HG03280 (cell line): ENCODE measurements at regions not wholly inside any gene's neighbourhood (a gene's known extent, or its start where the extent isn't known, plus 50 kb on each side); places are given as distances from the start of the nearest gene placed in this dataset.
"Not testable (repeated sequence)": the region's sequence is repeated elsewhere in the genome, so short reads cannot be mapped to it uniquely, and the experiment has no call there.

ENCODE experiments used
- ATAC-seq: cut with Tn5 transposase; IDR thresholded peaks from one replicate; pipeline ENCODE4 v1.9.1; 2021; ENCODE audit warnings: mild to moderate bottlenecking, moderate library complexity; ENCODE audit not compliant: unreplicated experiment

DNA sequence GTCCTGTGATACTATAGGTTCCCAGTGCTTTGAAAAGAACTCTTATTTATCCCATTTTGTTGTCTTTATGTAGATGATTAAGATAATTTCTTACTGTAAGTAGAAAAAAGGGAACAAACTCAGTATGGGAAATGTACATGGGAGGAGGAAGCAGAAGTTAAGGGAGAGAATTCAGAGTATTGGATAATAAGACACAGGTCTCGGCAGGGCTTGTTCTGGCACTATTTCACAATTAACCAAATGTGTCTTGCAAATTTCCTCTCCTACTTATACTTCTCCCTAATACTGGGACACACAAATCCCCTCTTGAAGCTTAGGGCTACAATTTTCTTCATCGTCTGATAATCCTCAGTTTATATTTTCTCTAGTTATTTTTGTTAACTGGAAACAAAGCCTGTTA, 744.0 kb downstream of the ADCYAP1 start:
- no peak for ATAC-seq

DNA sequence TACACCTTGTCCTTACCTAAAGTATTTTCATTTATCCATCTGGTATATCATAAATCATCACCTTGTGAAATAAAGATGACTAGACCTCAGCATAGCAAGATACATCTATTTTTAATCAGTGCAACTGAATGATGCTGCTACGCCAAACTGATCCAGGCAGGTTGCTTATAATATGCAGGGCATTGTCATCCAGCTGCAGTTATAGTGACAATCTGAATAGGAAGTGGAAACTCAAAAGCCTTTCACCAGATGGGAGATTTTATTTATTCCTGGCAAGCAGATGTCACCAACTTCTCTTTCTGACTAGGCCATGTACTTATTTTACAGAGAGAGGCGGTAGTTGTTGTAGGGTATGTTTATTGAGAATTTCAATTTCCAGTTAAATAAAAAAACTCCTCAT, 747.3 kb downstream of the ADCYAP1 start:
- no peak for ATAC-seq

DNA sequence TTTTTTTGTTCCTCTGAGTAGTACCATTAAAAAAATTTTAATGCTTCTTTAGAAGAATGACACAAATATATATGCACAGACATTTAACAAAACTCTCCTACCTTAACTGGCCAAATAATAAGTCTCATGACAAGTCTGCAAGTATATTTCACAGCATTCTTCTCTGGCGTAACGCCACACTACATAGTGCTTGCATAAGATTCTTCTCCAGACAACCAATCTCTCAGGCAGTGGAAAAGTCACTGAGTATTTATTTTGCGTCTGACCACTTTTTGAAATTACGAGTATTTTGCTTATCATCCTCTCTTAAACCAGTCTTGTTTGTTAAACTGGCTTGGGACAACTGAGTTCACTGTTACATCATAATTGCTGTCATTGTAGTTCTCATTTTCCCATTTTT, 749.2 kb downstream of the ADCYAP1 start:
- ATAC-seq = no peak

DNA sequence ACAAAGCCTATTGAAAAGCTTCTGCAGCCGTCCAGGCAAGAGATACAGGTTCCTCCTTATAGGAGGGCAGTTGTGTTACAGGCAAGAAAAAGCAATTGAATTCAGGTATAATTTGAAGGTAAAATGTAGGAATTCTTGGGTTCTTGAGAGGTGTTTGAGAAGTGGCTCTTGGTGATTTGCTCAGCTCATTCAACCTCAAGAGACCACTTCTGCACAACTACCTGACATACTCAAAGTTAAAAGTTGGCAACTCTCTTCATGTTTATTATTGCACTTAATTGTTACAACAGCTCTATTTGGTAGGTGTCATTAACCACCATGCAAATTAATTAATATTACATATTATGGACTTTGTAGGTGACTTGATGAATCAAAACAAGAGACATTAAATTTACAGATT, 753.2 kb downstream of the ADCYAP1 start:
- ATAC-seq = no peak

DNA sequence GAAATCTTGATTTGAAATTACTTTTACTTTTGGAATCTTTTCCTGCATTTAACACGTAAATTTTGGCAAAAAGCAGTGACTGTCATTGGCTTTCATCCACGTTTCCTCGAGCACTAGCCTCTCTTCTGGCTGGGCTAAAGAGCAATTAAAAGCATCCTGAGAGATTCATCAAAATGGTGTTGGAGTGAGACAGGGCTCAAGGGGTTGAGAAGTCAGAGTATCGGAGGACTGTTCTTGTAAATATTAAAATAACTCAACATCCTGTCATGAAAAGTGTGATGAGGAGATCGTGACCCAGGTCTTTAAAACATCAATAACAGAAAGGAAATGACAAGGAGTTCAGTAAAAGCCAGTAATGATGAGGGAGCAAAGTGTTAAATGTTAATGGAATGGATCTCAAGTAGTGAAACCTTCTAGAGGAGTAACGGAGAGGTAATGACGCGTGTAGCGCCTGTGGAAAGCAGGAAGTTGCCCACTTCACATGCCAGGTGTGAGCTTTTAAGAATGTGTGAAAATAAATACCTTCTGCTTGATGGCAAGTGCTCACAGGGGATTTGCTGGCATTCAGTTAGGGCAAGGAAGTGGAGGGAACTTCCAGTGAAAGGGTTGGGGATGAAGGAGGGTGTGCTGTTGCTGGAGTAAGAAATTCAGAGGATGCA, 754.4 kb downstream of the ADCYAP1 start:
- no peak for ATAC-seq

DNA sequence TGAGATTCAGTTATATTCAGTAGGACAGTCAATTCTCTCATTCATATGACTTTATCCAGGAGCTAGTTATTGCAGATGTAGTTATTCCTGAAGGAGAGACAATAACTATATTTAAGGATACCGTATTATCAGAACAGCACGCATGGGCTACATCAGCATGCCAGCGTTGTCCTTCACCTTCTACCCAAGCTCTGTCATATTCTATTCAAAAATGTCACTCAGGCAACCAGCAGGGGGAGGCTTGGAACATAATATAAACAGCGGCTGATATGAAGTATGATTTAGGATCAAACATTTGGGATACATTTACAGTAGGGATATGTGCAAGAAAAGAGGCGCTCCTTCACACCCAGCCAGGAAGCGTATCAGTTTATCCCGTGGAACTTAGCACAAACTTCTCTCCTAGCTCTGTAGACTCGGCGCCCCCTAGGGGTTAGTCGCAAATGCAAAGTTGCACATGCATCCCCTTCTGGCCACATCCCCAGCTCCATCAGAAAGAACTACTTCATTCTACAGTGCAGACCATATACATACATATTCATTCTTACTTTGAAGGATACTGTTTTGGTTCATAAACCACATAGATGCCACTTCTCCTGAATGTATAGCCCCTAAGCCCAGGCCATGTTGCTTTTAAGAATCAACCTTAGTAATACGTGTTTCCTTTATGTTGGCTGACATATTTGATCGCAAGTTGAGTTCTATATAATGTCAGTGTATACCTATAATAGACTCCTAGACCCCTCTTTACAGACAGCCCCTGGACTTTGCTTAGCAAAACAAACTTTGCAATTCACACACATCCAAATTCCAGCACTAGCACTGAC, 759.4 kb downstream of the ADCYAP1 start:
- ATAC-seq = no peak

DNA sequence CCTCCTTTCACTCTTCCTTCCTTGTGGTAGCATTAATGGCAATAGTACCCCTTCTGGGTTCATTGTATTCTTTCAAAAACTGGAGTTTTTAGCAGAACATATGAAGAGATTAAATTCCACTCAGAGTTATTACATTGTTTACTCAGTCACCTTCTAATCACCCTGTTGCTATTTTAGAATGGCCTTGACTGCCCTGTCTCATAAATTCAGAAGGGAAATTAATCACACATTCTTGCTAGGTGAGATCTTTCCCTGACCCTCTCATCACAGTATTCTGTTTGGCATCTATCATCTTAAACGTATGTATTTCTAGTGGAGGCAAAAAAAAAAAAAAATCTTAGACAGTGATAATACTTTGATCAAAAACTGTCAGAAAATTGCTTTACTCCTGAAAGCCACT, 760.4 kb downstream of the ADCYAP1 start:
- ATAC-seq = no peak

DNA sequence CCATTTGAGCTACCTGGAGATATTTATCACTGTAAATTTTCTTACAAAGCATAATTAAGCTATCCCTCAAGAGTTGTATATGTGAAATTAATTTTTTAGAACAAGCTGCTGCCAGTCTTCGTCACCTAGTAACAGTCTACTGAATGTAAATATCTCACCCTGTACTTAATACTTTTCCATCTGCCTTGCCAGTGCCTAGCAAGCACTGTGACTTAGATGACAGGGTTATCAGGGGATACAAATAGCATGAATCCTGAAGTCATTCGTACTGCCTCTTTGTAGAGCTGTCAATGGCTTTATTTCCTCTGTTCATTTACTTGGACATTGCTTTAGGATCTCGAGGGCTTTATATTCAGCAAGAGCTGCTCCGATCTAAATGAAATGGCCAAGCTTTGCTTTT, 763.6 kb downstream of the ADCYAP1 start:
- ATAC-seq = no peak

DNA sequence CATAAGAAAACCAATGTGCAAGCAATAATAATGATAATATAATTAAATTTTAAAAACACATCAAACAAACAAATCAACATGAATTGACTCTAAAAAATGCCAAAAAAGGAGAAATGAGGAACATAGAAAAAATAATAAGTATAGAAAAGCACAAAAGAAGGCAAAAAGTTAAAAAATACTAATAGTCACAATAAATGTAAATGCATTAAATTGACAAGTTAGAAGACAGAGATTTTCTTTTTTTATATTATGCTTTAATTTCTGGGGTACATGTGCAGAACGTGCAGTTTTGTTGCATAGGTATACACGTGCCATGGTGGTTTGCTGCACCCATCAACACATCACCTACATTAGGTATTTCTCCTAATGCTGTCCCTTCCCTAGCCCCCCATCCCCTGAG, 767.0 kb downstream of the ADCYAP1 start:
- ATAC-seq = not testable (repeated sequence)

DNA sequence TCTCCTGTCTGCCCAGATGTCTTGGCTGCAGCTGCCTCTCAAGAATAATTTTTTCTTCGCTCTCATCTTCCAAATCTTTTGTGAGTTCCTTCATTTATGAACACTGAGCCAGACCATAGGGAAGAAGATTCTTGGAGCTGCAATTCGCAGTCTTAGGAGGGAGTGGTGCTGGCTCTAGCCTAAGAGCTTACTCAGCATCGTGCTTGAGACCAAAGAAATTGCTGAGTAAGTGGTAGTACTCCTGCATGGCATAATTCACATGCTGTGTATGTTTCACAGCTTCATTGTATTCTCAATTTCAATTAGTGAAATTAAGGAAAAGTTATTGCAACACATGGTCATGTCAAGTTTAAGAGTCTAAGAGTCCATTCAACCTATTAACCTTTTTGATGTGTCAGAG, 771.7 kb downstream of the ADCYAP1 start:
- ATAC-seq = no peak

DNA sequence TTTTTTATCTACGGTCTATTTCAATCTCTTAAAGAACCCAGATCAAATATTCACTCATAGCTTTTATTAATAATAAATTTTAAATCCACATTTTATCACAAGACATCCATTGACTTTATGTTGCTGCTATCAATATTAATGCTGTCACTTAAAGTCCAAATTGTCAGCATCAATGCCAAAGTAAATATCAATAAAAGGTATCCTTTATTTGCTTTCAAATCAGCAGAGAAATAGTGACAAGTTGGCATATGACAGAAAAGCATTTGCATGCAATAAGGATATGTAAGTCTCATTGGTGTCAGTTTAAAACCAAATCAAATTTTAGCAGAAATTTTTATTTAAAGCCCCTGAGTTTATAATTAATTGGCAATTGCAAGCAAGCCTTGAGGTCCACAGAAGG, 775.4 kb downstream of the ADCYAP1 start:
- no peak for ATAC-seq

DNA sequence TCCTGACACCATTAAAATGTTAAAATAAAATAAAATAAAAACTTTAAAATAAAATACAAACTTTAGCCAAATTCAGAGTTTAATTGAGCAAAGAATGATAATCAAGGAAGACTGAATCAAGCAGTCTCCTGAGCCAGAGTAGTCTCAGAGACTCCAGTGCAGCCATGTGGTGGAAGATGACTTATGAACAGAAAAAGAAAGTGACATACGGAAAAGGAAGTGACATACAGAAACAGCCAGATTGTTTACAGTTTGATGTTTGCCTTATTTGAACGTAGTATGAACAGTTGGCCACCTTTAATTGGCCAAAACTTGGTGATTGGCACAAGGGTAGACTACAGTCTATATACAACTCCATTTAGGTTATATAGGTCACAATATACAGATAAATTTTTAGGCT, 787.2 kb downstream of the ADCYAP1 start:
- ATAC-seq = no peak

DNA sequence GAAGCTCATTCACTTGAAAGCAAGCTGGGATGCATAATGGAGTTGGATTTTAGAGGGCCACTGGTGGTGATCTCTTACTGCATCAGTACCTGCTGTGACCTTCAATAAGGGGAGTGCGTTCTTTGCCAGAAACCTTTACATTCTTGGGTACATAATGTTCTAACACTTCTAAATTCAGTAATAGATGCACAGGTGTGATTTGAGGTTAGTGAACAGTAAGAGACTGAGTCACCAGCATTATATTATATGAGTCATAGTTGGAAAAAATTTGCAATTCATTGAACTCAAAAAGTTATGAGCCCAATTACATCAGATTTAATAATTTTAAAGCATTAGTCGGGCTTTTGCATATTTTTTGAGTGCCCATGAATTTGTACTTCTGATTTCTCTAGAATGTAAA, 803.3 kb downstream of the ADCYAP1 start:
- no peak for ATAC-seq

DNA sequence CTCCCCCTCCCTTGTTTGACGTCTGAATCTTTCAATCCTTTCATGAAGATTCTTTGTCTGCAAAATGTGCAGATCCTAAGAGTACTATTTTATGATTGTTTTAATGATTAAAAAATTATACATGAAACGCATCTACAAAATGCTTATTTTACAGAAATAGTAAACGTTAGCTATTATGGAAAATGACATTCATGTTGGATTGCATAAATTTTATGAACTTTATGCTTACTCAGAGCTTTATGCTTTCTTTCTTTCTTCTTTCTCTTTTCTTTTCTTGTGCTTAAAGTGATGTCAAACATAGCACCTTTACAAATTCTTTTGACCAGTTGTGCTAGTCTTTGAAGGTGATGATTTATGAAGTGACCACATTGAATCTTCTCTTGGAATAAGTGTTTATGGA, 805.4 kb downstream of the ADCYAP1 start:
- ATAC-seq = no peak

DNA sequence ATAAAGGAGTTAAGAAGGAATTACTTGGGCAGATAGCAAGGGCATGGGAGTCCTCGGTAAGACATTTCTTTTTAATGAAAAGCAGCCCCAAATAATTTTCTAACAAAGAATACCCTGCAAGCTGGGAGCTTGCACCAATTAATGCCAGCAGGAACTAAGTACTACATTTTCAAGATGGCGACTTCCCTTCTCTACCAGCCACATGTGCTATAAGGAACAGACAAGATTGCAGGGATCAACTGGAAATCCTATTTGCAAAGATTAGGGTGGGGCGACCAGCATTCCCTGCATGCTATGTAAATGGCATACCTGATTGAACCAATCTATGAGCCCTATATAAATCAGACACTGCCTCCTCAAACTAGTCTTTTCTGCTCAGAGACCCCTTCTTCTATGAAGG, 827.5 kb downstream of the ADCYAP1 start:
- ATAC-seq = no peak

DNA sequence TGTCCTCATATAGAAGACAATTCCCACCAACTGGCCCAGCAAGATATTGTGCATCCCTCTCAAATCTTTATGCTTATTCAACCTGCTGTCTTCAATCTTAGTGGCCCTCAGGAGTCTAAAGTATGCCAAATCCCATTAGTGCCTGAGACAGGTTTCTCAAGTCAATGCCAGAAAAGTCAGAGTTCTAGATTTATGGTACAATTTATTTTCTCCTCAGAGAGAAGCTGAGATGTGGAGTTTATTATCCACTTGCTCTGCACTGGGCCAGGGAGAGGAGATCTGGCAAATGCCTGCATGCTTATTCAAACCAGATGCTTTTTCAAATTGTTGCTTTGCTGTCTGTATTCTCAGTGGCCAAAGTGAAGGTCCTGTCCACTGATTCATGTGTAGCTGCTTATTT, 825.2 kb downstream of the METTL4 start:
- ATAC-seq = no peak

DNA sequence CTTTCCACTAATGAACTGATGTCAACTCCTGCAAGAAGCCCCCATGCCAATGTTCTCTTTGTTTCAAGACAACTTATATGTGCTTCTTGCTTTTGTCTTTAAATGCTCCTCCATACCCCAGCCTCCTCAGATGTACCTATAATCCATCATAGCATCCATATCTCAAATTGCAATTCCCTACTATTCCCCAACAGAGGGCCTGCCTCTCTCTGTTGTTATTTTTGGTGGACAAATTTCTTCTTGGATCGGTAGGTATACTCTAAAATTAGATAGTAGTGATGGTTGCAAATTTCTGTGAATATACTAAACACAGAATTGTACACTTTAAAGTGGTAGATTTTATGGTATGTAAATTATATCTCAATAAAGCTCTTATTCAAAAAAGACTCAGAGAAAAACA, 820.1 kb downstream of the METTL4 start:
- ATAC-seq = no peak

DNA sequence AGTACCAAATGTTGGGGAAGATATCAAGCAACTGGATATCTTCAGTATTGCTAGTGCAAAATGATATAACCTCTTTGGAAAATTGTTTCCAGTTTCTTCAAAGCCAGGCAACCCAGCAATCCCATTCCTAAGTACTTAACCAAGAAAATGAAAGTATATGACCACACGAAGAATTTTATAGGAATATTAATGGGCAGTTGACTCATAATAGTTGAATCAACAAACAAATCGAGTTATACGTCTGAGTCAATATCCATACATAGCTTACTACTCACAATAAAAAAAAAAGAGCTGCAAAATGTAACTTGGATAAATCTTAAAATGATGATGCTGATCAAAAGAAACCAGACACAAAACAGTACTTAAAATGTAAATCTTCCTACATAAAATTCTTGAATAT, 810.4 kb downstream of the METTL4 start:
- ATAC-seq = no peak

DNA sequence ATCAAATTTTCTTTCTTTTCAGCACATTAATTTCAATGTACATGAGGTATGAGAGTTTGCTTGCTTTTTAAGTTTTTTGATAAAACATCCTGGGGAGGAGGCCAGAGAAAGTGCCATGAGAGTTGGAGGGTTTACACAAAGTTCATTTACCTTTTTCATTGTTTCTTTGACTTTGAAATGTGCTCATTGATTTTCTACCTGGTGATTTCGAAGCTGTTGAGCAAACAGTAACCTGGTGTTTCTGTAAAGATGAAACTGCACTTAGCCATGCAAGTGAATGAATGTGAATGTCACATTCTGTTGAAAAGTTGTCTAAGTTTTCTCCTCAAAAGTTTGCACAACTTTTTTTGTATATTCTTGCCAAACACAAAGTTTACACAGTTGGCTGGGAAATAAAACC, 797.0 kb downstream of the METTL4 start:
- ATAC-seq = no peak

DNA sequence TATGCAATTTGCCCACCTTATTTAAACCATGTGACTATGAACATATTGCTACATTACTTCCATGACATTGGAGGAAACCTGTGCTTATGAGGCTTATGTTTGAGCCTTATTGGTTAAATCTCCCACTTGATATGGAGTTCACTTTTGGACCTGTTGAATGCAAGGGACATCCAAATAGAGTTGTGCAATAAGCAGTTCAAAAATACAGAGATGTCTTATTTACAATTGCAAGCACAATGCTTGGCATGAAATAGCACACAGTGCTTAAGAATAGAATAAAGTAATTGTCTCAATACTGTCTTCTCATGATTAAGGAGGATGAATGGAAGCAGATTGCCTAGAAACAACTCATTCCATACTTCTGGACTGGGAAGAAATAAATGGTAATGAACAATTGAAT, 793.5 kb downstream of the METTL4 start:
- no peak for ATAC-seq

DNA sequence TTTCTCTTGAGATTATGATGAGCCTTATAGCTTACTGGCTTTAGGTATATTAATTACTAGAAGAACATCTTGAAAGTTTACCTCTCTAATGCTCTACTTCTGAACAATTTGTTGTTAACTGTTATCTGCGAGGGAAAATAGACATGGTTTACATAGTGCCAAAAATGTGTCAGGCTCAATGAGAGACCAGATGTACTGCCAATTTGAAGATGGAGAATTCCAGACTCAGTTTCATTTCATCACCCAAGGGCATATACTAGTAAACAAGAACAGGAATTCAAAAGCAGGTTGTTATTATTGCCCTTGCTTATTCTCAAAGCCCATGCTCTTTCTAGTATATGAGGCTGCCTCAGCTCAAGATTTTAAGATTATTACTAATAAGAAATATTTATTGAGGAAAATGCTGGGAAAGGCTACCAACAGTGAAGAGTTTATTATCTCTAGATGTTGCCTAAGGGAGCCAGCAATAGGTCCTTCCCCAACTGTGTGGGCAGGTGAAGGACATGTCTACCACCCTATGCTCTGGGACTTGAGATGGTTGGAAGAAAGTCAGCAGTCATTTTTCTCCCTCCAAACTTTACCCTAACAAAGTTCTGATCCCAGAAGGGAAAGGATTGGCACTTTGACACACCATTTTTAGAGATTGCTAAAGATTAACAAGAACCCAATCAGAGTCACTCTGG, 792.7 kb downstream of the METTL4 start:
- no peak for ATAC-seq

DNA sequence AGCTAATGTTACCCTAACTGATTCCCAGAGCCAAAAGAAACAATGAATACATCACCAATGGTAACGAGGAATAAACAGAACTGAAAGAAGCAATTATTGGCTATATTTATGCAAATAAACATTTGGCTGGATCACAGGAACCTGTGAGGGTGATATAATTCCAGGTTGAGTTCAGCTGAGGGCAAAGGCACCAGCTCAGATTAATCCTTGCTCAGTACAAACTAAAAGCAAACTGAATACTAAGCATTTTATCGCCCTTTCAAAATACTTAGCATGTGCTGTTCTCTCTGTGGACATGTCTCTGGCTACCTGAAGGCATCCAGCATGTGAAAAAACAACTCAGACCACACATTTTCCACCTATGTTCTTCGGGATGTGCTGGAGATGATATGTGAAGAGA, 791.7 kb downstream of the METTL4 start:
- no peak for ATAC-seq
